ENCODE measurements at regions not wholly inside any gene's neighbourhood (a gene's known extent, or its start where the extent isn't known, plus 50 kb on each side); places are given as distances from the start of the nearest gene placed in this dataset.

DNA sequence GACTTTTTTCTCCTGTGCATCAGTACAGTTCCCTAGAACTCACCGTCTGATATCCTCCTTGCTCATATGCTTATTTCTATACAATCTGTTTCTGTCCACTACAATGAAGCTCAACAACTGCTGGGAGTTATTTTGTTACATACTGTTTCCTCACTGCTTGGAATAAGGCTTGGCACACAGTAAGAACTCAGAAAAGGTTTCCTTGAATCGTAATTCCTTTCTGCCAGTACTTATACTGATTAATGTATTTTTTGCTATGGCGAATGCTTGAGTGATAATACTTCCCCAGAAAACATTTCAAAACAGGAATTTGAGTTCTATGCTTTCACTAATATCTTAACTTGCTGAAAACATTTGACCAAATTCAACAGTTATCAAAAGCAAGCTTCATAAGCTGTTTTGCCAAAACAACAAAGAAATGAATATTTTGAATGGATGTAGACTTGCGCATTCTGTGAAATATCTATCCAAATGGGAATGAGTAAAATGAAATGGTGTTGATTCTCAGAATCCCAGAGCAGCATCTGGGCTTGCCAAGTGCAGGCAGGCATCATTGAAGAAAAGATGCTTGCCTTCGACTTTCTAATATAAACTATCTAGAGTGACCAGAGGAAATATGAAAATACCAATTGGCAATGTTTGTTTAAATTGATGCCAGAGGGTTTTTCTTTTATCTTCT is 286.3 kb downstream of the RAP2B start:
- TF ChIP-seq, protein P1, sequence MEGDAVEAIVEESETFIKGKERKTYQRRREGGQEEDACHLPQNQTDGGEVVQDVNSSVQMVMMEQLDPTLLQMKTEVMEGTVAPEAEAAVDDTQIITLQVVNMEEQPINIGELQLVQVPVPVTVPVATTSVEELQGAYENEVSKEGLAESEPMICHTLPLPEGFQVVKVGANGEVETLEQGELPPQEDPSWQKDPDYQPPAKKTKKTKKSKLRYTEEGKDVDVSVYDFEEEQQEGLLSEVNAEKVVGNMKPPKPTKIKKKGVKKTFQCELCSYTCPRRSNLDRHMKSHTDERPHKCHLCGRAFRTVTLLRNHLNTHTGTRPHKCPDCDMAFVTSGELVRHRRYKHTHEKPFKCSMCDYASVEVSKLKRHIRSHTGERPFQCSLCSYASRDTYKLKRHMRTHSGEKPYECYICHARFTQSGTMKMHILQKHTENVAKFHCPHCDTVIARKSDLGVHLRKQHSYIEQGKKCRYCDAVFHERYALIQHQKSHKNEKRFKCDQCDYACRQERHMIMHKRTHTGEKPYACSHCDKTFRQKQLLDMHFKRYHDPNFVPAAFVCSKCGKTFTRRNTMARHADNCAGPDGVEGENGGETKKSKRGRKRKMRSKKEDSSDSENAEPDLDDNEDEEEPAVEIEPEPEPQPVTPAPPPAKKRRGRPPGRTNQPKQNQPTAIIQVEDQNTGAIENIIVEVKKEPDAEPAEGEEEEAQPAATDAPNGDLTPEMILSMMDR (IDR thresholded peaks at IDR 0.05): no peak
- H3K9me3 ChIP-seq: no peaks in the 10 kb centered on the region
- H3K27ac ChIP-seq: no peak overlapping the region
- H3K4me1 ChIP-seq: no peaks in the 10 kb centered on the region
- no peak overlapping the region for H3K4me3 ChIP-seq
- no peaks in the 10 kb centered on the region for H3K27me3 ChIP-seq
- intact Hi-C loops (cut with DNase I): no loop called here
- H3K36me3 ChIP-seq: no peaks in the 10 kb centered on the region
- no peak for DNase-seq (ENCODE audit: low spot score in 2 of 2)

DNA sequence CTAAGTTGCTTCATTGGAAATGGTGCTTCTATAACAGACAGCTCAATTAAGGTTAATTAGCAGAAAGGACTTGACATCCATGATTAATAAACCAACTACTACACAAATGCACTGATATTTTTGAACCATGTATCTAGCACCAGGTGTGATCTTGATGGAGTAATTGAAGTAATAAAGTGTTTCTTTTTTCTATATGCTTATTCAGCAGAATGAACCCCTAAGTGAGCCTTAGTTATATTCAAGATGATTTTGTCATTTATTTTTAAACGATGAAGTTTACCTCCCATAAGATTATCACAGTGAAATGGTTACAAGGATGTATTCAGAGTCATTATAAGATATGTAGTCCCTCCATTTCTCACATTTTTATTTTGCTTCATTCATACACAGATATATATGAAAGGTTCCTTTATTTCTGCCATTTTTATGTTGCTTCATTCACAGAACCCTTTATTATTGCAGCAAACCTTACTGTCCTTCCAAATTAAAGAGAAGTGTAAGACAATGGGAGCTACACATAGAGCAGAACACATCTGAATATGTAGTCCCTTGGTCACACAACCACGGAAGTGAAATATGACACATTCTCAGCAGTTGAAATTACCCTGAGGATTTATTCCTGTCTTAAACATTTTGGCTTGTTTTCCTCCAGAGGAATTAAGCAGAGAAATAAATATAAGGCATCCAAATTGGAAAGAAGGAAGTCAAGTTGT is 295.0 kb downstream of the RAP2B start:
- Histone ChIP-seq H3K4me1 (no peaks in the 10 kb centered on the region), H3K9me3 (no peaks in the 10 kb centered on the region), H3K27ac (no peak overlapping the region), H3K4me3 (no peak overlapping the region), H3K36me3 (no peaks in the 10 kb centered on the region), H3K27me3 (no peaks in the 10 kb centered on the region)
- TF ChIP-seq, protein P1 (IDR thresholded peaks at IDR 0.05): no peak
- intact Hi-C loops (cut with DNase I): no loop called here
- DNase-seq (ENCODE audit: low spot score in 2 of 2): no peak

DNA sequence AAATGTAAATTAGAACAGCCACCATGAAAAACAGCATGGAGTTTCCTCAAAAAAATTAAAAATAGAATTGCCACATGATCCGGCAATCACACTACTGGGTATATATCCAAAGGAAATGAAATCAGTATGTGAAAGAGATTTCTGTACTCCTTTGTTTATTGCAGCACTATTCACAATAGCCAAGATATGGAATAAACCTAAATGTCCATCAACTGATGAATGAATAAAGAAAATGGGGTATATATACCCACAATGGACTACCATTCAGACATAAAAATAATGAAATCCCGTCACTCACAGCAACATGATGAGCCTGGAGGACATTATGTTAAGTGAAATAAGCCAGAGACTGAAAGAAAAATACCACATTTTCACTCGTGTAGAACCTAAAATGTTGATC is 296.9 kb downstream of the RAP2B start:
- H3K4me3 ChIP-seq: no peak overlapping the region
- H3K27me3 ChIP-seq: no peaks in the 10 kb centered on the region
- no peak overlapping the region for H3K27ac ChIP-seq
- TF ChIP-seq, protein P1 (IDR thresholded peaks at IDR 0.05): no peak
- H3K4me1 ChIP-seq: no peaks in the 10 kb centered on the region
- intact Hi-C loops (cut with DNase I): no loop called here
- no peaks in the 10 kb centered on the region for H3K9me3 ChIP-seq
- H3K36me3 ChIP-seq: no peaks in the 10 kb centered on the region
- no peak for DNase-seq (ENCODE audit: low spot score in 2 of 2)

DNA sequence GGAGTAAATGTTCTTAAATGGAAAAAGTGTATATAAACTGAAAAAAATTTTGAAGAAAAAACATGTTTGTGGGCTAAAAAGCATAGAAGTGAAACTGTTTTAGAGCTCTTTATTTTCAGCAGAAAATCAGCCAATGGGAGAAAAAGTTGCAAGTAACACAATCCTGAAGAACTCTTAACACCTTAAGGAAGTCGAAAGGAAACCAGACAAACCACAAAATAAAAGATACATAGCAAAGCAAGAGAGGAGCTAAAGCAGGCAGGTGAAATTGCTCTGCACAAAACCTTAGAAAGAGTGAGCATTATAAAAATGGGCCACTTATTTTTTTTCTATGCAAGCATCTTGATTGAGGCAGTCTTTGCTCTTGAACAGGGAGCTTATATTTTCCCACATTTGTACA is 300.5 kb downstream of the RAP2B start:
- no peaks in the 10 kb centered on the region for H3K4me1 ChIP-seq
- TF ChIP-seq, protein P1 (IDR thresholded peaks at IDR 0.05): no peak
- no peak overlapping the region for H3K27ac ChIP-seq
- intact Hi-C loops (cut with DNase I): no loop called here
- no peak for DNase-seq (ENCODE audit: low spot score in 2 of 2)
- H3K4me3 ChIP-seq: no peak overlapping the region
- H3K27me3 ChIP-seq: no peaks in the 10 kb centered on the region
- no peaks in the 10 kb centered on the region for H3K36me3 ChIP-seq
- H3K9me3 ChIP-seq: no peaks in the 10 kb centered on the region

DNA sequence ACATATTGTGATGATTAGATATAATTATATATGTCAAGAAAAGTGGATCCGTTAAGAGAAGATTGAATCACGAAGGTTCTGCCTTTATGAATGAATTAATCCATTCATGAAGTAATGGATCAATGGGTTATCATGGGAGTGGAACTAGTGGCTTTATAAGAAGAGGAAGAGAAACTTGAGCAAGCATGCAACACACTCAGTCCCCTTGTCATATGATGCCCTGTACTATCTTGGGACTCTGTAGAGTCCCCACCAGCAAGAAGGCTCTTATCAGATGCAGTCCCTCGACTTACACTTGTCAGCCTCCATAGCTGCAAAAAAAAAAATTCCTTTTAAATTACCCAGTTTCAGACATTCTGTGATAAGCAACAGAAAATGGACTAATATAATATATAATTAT is 301.9 kb downstream of the RAP2B start:
- H3K36me3 ChIP-seq: no peaks in the 10 kb centered on the region
- intact Hi-C loops (cut with DNase I): no loop called here
- no peaks in the 10 kb centered on the region for H3K9me3 ChIP-seq
- H3K4me3 ChIP-seq: no peak overlapping the region
- no peak overlapping the region for H3K27ac ChIP-seq
- H3K27me3 ChIP-seq: no peaks in the 10 kb centered on the region
- TF ChIP-seq, protein P1 (IDR thresholded peaks at IDR 0.05): no peak
- no peak for DNase-seq (ENCODE audit: low spot score in 2 of 2)
- H3K4me1 ChIP-seq: no peaks in the 10 kb centered on the region
